Ovary (tissue), 3 donors: ENCODE measurements at regions not wholly inside any gene's neighbourhood (a gene's known extent, or its start where the extent isn't known, plus 50 kb on each side); places are given as distances from the start of the nearest gene placed in this dataset.

Source experiments
- EP300 ChIP-seq: sonication (generic); formaldehyde crosslinking; IDR thresholded peaks from one replicate; pipeline ENCODE4 v1.6.1; 2017; ENCODE audit warnings: antibody characterized with exemption
- POLR2A ChIP-seq: fragments of 450-650 bp; IDR thresholded peaks from one replicate; pipeline ENCODE4 v1.6.1; 2017; ENCODE audit warnings: antibody characterized with exemption, mild to moderate bottlenecking, moderate library complexity
- TF ChIP-seq, protein P1 (sequence below), 3 donors: fragments of 450-650 bp in 2 of 3; fragments of 200-600 bp in 1 of 3; IDR thresholded peaks; one replicate each; pipeline versions ENCODE4 v1.5.1 to v1.8.0; 2016 to 2022; ENCODE audit warnings: antibody characterized with exemption in 3 of 3, mild to moderate bottlenecking in 1 of 3
- donor health status: DM: no; HTN: no; CAD: no.

- TF ChIP-seq, protein P1, sequence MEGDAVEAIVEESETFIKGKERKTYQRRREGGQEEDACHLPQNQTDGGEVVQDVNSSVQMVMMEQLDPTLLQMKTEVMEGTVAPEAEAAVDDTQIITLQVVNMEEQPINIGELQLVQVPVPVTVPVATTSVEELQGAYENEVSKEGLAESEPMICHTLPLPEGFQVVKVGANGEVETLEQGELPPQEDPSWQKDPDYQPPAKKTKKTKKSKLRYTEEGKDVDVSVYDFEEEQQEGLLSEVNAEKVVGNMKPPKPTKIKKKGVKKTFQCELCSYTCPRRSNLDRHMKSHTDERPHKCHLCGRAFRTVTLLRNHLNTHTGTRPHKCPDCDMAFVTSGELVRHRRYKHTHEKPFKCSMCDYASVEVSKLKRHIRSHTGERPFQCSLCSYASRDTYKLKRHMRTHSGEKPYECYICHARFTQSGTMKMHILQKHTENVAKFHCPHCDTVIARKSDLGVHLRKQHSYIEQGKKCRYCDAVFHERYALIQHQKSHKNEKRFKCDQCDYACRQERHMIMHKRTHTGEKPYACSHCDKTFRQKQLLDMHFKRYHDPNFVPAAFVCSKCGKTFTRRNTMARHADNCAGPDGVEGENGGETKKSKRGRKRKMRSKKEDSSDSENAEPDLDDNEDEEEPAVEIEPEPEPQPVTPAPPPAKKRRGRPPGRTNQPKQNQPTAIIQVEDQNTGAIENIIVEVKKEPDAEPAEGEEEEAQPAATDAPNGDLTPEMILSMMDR (IDR thresholded peaks at IDR 0.05): no peak
- no peak for TF ChIP-seq POLR2A
- TF ChIP-seq EP300: no peak
These were observed 81.4 kb upstream of the IRS2 start for GRCh38 chr13:109867766-109868165.
